D721Med (cell line): ENCODE measurements at regions not wholly inside any gene's neighbourhood (a gene's known extent, or its start where the extent isn't known, plus 50 kb on each side); places are given as distances from the start of the nearest gene placed in this dataset.

Experiments used
- DNase-seq: peaks from one replicate; pipeline ENCODE4 v3.0.0; 2011; ENCODE audit warnings: low spot score; ENCODE audit not compliant: insufficient read length
- FAIRE-seq: peaks from 2 replicates; lab custom pipeline; 2011; peaks lifted over from hg19 to GRCh38; lab: Jason Lieb, UNC
- TF ChIP-seq, protein P1 (sequence below): IDR thresholded peaks from 2 replicates; pipeline ENCODE4 v1.5.1; 2012; ENCODE audit warnings: mild to moderate bottlenecking, control low read depth; ENCODE audit not compliant: insufficient read depth; ENCODE audit errors: missing control alignments

DNA sequence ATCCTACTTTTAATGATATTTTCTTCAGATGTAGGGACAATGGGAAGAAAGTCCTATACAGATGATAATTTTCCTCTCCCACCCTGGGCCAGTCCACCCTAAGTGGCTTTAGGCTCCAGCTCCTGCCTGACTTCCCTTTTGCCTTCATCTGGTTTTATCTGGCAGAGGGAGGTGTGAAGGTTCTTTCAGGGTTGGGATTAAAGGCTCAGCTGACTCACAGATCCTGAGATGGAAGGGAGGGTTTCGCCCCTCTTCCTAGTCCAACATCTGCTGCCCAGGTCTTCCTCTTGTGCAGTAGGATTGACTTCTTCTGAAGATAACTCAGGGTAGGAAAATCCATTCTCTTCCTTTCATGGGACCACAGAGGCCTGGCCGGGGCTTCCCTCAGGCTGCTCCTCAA lies 362.4 kb upstream of the KAZN start:
- no peak for DNase-seq
- FAIRE-seq: no peak
- TF ChIP-seq, protein P1, sequence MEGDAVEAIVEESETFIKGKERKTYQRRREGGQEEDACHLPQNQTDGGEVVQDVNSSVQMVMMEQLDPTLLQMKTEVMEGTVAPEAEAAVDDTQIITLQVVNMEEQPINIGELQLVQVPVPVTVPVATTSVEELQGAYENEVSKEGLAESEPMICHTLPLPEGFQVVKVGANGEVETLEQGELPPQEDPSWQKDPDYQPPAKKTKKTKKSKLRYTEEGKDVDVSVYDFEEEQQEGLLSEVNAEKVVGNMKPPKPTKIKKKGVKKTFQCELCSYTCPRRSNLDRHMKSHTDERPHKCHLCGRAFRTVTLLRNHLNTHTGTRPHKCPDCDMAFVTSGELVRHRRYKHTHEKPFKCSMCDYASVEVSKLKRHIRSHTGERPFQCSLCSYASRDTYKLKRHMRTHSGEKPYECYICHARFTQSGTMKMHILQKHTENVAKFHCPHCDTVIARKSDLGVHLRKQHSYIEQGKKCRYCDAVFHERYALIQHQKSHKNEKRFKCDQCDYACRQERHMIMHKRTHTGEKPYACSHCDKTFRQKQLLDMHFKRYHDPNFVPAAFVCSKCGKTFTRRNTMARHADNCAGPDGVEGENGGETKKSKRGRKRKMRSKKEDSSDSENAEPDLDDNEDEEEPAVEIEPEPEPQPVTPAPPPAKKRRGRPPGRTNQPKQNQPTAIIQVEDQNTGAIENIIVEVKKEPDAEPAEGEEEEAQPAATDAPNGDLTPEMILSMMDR: no peak

DNA sequence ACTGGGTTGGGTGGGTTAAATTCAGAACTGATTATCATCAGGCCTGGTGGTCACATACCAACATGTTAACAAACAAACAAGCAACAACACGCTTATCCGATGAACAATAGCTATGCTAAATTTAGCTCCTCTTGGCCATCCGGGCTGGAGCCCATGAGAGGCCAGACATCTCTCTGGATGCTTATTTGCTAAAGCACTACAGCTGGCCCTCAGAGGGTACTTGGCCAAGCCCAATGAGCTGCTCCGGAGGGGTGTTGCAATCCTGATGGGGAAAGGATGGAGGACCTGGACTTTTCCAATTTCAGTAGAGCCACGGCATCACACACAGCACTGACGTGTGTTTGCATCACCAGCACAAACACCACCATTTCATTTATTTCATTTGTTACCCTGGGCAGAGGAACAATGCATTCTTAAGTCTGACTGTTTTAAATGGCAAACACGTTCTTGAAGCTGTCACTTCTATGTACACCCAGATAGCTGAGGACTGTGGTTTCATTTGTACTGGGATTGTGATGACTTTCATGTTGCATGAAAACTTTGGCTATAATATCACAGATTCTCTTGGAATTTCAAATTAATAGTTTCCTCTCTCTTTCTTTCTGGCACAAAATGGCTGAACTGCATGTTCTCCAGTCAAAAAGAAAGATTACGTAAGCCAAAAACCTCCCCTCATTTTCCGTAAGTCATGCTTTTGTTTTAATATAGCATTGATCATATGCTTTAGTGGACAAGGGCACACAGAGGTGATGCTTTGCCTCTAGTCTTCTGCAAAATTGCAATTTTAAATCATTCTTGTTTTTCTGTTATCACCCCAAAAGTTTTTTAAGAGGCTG lies 359.8 kb upstream of the KAZN start:
- FAIRE-seq (no peak), DNase-seq (no peak)
- TF ChIP-seq, protein P1: no peak

DNA sequence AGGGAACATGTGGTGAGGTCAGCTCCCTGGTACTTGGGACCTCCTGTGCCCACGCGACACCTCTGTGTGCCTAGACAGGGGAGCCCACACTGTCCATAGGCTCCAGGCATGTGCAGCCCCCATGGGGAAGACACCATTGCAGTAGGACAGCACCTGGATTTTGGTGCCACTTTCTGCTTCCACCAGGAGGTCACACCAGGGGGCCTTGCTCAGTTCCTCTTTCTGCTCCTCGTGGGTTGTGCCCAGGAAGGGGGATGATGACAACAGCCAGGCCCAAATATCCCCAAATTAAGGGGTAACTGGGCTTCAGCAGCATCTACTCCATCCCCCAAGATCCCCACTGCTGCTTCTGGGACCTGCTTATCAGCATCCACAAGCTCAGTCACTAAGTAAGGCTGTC lies 358.2 kb upstream of the KAZN start:
- TF ChIP-seq, protein P1: no peak
- FAIRE-seq (no peak), DNase-seq (no peak)

DNA sequence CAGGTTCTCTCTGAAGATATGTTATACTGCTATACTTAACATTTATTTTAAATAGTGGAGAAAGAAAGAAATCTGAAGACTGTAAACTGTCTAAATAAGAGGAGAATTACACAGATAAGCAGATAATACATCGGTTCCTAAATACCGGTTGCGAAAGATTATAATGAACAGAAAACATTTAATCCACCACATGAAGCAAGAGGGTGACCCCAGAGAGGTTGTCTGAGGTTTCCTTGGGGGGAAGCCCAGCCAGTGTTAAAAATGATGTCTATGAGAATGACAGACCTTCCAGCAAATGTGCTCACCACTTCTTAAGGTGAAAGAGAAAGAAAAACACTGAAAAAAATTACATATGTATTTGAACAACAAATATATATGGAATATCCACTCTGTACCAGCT lies 356.4 kb upstream of the KAZN start:
- TF ChIP-seq, protein P1: no peak
- no peak for DNase-seq
- FAIRE-seq: no peak

DNA sequence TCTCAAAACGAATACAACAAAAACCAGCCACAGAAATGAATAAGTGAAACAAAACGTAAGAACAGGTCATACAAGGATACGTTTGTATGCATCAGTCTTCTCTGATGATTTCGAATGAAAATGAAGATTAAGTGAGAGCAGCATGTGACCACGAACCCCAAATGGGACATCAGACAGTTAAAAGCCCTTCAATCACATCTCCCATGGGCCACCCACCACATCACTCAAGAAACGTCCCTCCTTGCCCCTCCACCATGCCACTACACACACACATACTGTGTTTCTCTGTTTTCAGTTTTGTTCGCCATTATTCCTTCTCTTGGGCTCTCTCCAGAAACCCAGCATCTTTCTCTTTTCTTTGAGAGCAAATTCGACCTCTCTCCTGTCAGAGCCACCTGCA lies 355.6 kb upstream of the KAZN start:
- TF ChIP-seq, protein P1: no peak
- FAIRE-seq (no peak), DNase-seq (no peak)

DNA sequence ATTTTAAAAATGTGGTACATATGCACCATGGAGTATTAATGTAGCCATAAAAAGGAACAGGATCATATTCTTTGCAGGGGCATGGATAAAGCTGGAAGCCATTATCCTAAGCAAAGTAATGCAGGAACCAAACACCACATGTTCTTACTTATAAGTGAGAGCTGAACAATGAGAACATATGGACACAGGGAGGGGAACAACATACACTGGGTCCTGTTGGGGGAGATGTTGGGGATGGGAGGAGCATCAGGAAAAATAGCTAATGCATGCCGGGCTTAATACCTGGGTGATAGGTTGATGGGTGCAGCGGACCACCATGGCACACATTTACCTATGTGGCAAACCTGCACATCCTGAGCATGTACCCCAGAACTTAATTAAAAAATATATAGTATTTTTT lies 352.5 kb upstream of the KAZN start:
- TF ChIP-seq, protein P1: no peak
- DNase-seq (no peak), FAIRE-seq (no peak)

DNA sequence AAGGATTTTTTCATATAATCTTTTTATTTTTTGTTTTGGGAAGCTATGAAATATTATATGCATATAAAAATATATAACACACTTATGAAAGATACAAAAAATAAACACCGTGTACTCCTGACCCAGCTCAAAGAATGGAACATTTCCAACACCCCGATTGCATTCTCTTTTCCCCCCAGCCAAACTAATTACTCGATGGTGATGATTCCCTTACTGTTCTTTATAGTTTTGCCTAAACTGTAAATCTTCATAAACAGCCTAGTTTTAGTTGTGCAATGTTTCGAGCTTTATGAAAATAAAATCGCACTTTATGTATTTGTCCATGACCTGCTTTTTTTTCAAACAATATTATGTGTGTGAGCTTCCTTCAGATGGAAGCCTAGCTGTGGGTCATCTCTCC lies 352.0 kb upstream of the KAZN start:
- TF ChIP-seq, protein P1: no peak
- FAIRE-seq (no peak), DNase-seq (no peak)
